ENCODE measurements at regions not wholly inside any gene's neighbourhood (a gene's known extent, or its start where the extent isn't known, plus 50 kb on each side); places are given as distances from the start of the nearest gene placed in this dataset.

- TF ChIP-seq EZH2 (IDR thresholded peaks at IDR 0.05; ENCODE audit: borderline replicate concordance, low read length), result no peak
- no peak for TF ChIP-seq CTCF (conservative IDR thresholded peaks at IDR 0.05 in 1 of 2, IDR thresholded peaks at IDR 0.05 in 1 of 2; ENCODE audit: extremely low read depth in 1 of 2, insufficient read depth in 1 of 2, low read depth in 1 of 2, low read length in 2 of 2)
Measured at GRCh38 chr2:134098321-134098720, 155.6 kb upstream of the MGAT5 start.

All from mammary epithelial cell (primary cell).